ENCODE measurements at regions not wholly inside any gene's neighbourhood (a gene's known extent, or its start where the extent isn't known, plus 50 kb on each side); places are given as distances from the start of the nearest gene placed in this dataset.

- no peak for TF ChIP-seq CTCF (IDR thresholded peaks at IDR 0.05; ENCODE audit: low read depth, low read length)
- TF ChIP-seq POLR2A (IDR thresholded peaks at IDR 0.05; ENCODE audit: extremely low read depth, insufficient read length): no peak
- TF ChIP-seq MAX (IDR thresholded peaks at IDR 0.05; ENCODE audit: low read depth, low read length): no peak
- TF ChIP-seq MYC (IDR thresholded peaks at IDR 0.05; ENCODE audit: low read depth, low read length): no peak
Observed at GRCh38 chr5:30594331-30594730, 599.2 kb upstream of the CDH6 start.
